Tibial artery (tissue), 4 donors: ENCODE measurements at regions not wholly inside any gene's neighbourhood (a gene's known extent, or its start where the extent isn't known, plus 50 kb on each side); places are given as distances from the start of the nearest gene placed in this dataset.

Experiments used
- DNase-seq, 2 donors: peaks; one replicate each; pipeline ENCODE4 v3.0.0-alpha.2; 2019
- H3K27ac ChIP-seq, 2 donors: fragments of 200-600 bp; sonication (generic) in 1 of 2; 1 replicate in 1 of 2; 2 replicates in 1 of 2; pipeline ENCODE4 v1.5.1; 2018 to 2019; ENCODE audit warnings: mild to moderate bottlenecking in 1 of 2
- H3K27me3 ChIP-seq, 2 donors: fragments of 200-600 bp; sonication (generic) in 1 of 2; one replicate each; pipeline versions ENCODE4 v1.5.1 to v1.6.0; 2016 to 2019
- H3K36me3 ChIP-seq, 3 donors: fragments of 200-600 bp; sonication (generic) in 2 of 3; one replicate each; pipeline ENCODE4 v1.5.1; 2016 to 2019; ENCODE audit warnings: mild to moderate bottlenecking in 2 of 3
- H3K4me1 ChIP-seq, 4 donors: fragments of 200-600 bp; sonication (generic) in 2 of 4; 1 replicate in 3 of 4; 2 replicates in 1 of 4; pipeline ENCODE4 v1.5.1; 2016 to 2019
- H3K4me3 ChIP-seq, 2 donors: fragments of 200-600 bp; sonication (generic) in 1 of 2; 1 replicate in 1 of 2; 2 replicates in 1 of 2; pipeline ENCODE4 v1.5.1; 2018 to 2019; ENCODE audit warnings: mild to moderate bottlenecking in 2 of 2
- H3K9me3 ChIP-seq, 3 donors: fragments of 200-600 bp; sonication (generic) in 1 of 3; one replicate each; pipeline ENCODE4 v1.5.1; 2016 to 2019
- intact Hi-C: fragments of 100-400 bp; cut with DNase I; formaldehyde crosslinking; loops from one replicate; pipeline ENCODE4 v1.15.0; 2023; ENCODE audit warnings: low total_unique reads
- TF ChIP-seq, protein P1 (sequence below), 2 experiments: fragments of 200-600 bp in 1 of 2; fragments of 450-650 bp in 1 of 2; IDR thresholded peaks; one replicate each; pipeline ENCODE4 v1.5.1; 2017 to 2019; ENCODE audit warnings: antibody characterized with exemption in 2 of 2, mild to moderate bottlenecking in 1 of 2, moderate library complexity in 1 of 2

DNA sequence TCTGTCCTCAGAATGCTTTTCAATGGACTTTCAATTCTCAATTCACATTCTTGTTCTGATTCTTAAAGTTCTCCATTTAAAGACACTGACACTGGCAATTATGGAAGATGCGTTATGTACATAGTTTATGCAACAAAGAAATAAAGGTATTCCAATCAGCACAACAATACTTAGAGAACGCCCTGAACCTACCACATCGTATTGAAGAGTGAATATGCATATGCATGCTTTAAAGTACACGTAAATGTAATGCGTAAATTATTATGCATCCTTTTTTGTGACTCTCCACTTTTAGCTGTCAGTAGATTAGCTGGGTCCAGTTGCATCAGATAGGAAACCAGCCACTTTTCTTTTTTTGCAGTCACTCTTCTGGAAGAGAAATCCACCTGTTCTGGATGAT, 83.5 kb downstream of the RBM43 start:
- intact Hi-C loops, result no loop called here
- TF ChIP-seq, protein P1, sequence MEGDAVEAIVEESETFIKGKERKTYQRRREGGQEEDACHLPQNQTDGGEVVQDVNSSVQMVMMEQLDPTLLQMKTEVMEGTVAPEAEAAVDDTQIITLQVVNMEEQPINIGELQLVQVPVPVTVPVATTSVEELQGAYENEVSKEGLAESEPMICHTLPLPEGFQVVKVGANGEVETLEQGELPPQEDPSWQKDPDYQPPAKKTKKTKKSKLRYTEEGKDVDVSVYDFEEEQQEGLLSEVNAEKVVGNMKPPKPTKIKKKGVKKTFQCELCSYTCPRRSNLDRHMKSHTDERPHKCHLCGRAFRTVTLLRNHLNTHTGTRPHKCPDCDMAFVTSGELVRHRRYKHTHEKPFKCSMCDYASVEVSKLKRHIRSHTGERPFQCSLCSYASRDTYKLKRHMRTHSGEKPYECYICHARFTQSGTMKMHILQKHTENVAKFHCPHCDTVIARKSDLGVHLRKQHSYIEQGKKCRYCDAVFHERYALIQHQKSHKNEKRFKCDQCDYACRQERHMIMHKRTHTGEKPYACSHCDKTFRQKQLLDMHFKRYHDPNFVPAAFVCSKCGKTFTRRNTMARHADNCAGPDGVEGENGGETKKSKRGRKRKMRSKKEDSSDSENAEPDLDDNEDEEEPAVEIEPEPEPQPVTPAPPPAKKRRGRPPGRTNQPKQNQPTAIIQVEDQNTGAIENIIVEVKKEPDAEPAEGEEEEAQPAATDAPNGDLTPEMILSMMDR (IDR thresholded peaks at IDR 0.05), result no peak
- Histone ChIP-seq H3K4me3 (no peak overlapping the region), H3K4me1 (no peaks in the 10 kb centered on the region), H3K27ac (no peak overlapping the region), H3K9me3 (no peaks in the 10 kb centered on the region), H3K27me3 (peaks cover 0 to 2% of the 10 kb centered on the region in 2 donors), H3K36me3 (no peaks in the 10 kb centered on the region)
- no peak for DNase-seq

DNA sequence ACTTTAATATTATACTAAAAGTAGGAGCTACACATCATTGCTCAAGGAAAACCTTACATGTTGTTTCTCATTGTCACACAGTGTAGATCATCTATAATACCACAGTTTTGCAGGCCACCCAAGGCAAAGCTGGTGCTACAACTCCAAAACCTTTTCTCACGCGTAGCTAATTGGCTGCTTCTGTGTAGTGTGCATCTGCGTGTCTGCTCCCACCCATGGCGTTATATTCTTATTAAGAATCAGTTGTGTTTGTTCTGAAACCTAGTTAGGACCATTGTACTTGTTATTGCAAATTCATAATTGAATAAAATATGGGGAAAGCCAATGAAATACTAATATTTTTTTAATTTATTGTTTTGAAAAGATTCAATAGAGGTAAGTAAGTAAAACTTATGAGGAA, 83.9 kb downstream of the RBM43 start:
- H3K36me3 ChIP-seq, result no peaks in the 10 kb centered on the region
- H3K27ac ChIP-seq, result no peak overlapping the region
- intact Hi-C loops, result no loop called here
- no peak overlapping the region for H3K4me3 ChIP-seq
- no peak for DNase-seq
- peaks cover 0 to 2% of the 10 kb centered on the region in 2 donors for H3K27me3 ChIP-seq
- H3K4me1 ChIP-seq, result no peaks in the 10 kb centered on the region
- no peaks in the 10 kb centered on the region for H3K9me3 ChIP-seq
- TF ChIP-seq, protein P1 (IDR thresholded peaks at IDR 0.05), result no peak

DNA sequence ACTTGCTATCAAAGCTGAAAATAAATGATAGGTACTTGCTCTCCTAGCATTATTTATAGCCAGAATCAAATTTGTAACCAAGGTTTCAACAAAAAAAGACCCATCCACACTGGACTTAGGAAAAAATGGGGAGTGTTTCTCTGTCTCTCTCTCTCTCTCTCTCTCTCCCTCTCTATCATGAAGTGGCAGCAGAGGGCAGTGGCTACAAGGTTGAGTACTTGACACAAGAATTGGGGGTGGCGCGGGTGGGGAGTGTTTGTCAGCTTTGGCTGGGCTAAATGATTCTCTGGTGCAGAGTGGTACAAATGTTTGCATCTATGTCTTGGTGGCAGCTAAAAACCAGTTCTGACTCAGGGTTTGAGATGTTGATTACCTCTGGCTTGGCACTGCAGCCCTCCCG, 85.0 kb downstream of the RBM43 start:
- intact Hi-C loops, result no loop called here
- TF ChIP-seq, protein P1 (IDR thresholded peaks at IDR 0.05), result no peak

DNA sequence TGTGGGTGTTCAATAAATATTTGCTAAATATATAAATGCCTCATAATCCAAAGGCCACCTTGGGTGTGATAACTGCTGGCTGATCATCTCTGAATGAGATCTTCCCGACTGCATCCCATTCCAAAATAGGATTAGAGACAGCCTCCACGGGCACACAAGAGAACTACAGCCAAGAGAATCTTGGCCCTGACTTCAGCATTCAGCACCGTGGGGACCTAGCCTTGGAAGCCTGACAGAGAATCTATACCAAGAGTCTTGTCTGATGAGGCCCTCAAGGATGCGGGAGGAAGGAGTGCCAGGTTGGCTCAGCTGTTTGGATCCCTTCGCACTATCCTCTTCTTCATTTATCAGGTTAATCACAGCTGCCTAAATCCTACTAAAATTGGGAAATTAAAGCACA, 85.8 kb downstream of the RBM43 start:
- H3K36me3 ChIP-seq, result no peaks in the 10 kb centered on the region
- H3K4me3 ChIP-seq, result no peak overlapping the region
- TF ChIP-seq, protein P1 (IDR thresholded peaks at IDR 0.05), result no peak
- no peak for DNase-seq
- H3K9me3 ChIP-seq, result no peaks in the 10 kb centered on the region
- H3K27me3 ChIP-seq, result no peaks in the 10 kb centered on the region
- H3K4me1 ChIP-seq, result no peaks in the 10 kb centered on the region
- H3K27ac ChIP-seq, result no peak overlapping the region
- intact Hi-C loops, result no loop called here

More for the DNA sequence above, 85.0 kb downstream of the RBM43 start:
- H3K4me3 ChIP-seq, result no peak overlapping the region
- H3K4me1 ChIP-seq, result no peaks in the 10 kb centered on the region
- peaks cover 0 to 2% of the 10 kb centered on the region in 2 donors for H3K27me3 ChIP-seq
- DNase-seq, result no peak
- H3K9me3 ChIP-seq, result no peaks in the 10 kb centered on the region
- no peak overlapping the region for H3K27ac ChIP-seq
- H3K36me3 ChIP-seq, result no peaks in the 10 kb centered on the region

DNA sequence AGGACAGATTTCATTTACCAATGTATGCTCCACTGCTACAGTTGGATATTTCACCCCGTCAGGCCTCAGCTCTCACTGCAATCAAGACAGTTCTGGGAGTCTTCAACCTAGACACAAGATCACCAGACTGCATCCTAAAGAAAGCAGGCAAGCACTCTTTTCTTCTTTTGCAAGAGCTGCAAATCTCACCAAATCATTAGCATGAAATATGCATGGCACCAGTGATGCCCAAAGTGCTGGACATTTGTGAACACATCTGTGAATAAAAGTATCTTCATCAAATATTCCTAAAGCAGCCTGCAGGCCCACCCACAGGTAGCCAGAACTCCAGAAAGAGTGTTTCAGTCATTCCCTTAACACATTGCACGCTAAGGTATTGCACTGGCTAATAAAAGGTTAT, 87.5 kb downstream of the RBM43 start:
- Histone ChIP-seq H3K4me3 (no peak overlapping the region), H3K4me1 (no peaks in the 10 kb centered on the region), H3K36me3 (no peaks in the 10 kb centered on the region), H3K27ac (no peak overlapping the region), H3K9me3 (no peaks in the 10 kb centered on the region), H3K27me3 (no peaks in the 10 kb centered on the region)
- TF ChIP-seq, protein P1 (IDR thresholded peaks at IDR 0.05), result no peak
- intact Hi-C loops, result no loop called here
- no peak for DNase-seq

DNA sequence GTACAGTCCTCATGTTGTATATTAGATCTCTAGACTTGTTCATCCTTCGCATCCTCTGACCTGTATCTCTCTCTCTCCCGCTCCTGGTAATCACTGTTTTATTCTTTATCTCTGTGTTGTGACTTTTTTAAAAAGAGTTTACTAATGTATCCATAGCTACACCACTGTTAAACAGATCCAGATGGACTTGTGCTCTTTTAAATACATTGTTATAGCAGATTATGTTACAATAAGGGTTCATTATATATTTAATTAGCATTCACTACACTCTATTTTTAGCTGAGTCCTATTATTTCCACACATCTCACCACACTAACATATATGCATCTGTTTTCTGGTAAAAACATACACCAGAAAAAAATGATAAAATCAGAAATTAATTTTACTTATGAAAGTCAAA, 90.5 kb downstream of the RBM43 start:
- Histone ChIP-seq H3K27ac (no peak overlapping the region), H3K4me3 (no peak overlapping the region), H3K9me3 (no peaks in the 10 kb centered on the region), H3K36me3 (no peaks in the 10 kb centered on the region), H3K27me3 (no peaks in the 10 kb centered on the region), H3K4me1 (no peaks in the 10 kb centered on the region)
- TF ChIP-seq, protein P1 (IDR thresholded peaks at IDR 0.05), result no peak
- intact Hi-C loops, result no loop called here
- DNase-seq, result no peak
